Thoracic aorta (tissue), 2 donors: ENCODE measurements at regions not wholly inside any gene's neighbourhood (a gene's known extent, or its start where the extent isn't known, plus 50 kb on each side); places are given as distances from the start of the nearest gene placed in this dataset.

Experiments used
- ATAC-seq: fragments of 150-250 bp; one replicate; pipeline ENCODE4 v1.8.0; 2017; ENCODE audit warnings: low read depth; ENCODE audit not compliant: insufficient number of reproducible peaks, low FRiP score
- DNase-seq: peaks from one replicate; pipeline ENCODE4 v3.0.0-alpha.2; 2020; ENCODE audit warnings: low spot score
- H3K27ac ChIP-seq, 2 donors: fragments of 200-600 bp; sonication (generic); 1 replicate in 1 of 2; 2 replicates in 1 of 2; pipeline ENCODE4 v1.5.1; 2016; ENCODE audit warnings: mild to moderate bottlenecking in 2 of 2, moderate library complexity in 2 of 2
- H3K27me3 ChIP-seq: fragments of 200-600 bp; sonication (generic); replicated peaks from 2 replicates; pipeline ENCODE4 v1.6.0; 2016; ENCODE audit warnings: mild to moderate bottlenecking; ENCODE audit not compliant: insufficient read depth
- H3K36me3 ChIP-seq: fragments of 200-600 bp; sonication (generic); one replicate; pipeline ENCODE4 v1.5.1; 2016
- H3K4me1 ChIP-seq, 2 donors: fragments of 200-600 bp; sonication (generic); 1 replicate in 1 of 2; 2 replicates in 1 of 2; pipeline versions ENCODE4 v1.5.1 to v1.6.0; 2016; ENCODE audit warnings: low read depth in 2 of 2, mild to moderate bottlenecking in 1 of 2; ENCODE audit not compliant: control insufficient read depth in 1 of 2
- H3K4me3 ChIP-seq: fragments of 200-600 bp; sonication (generic); 2 replicates; pipeline ENCODE4 v1.5.1; 2016; ENCODE audit warnings: mild to moderate bottlenecking
- H3K9me3 ChIP-seq: fragments of 200-600 bp; sonication (generic); 2 replicates; pipeline ENCODE4 v1.5.1; 2016
- TF ChIP-seq, protein P1 (sequence below): fragments of 200-600 bp; sonication (generic); IDR thresholded peaks from one replicate; pipeline ENCODE4 v1.5.1; 2019; ENCODE audit warnings: antibody characterized with exemption

DNA sequence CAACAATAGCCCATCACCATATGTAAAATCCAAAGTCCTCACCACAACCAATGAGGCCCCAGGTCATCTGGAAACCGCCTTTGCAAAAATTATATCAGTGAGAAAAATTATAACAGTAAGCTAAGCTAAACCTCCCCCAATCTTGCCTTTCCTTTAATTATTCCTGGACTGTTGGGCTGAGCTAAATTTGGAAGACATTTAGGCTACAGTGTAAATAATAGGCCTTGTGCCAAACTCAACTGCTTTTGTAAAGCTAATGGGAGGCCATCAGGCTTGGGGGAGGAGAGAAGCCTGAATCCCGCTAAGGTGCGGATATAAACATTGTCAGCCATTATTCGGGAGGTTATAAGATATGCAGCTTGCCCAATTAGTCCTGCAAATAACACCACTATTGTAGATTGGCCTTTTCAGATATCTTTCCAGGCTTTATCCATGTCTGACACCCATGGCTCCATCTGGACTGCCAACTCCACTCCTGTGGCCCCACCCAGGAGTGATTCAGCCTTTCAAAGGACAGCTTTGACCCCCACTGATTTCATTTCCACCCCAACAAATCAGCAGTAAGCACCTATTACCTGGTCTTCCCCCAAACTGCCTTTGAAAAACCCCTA, 53.0 kb upstream of the CA12 start:
- DNase-seq (no peak), ATAC-seq (no peak)
- TF ChIP-seq, protein P1, sequence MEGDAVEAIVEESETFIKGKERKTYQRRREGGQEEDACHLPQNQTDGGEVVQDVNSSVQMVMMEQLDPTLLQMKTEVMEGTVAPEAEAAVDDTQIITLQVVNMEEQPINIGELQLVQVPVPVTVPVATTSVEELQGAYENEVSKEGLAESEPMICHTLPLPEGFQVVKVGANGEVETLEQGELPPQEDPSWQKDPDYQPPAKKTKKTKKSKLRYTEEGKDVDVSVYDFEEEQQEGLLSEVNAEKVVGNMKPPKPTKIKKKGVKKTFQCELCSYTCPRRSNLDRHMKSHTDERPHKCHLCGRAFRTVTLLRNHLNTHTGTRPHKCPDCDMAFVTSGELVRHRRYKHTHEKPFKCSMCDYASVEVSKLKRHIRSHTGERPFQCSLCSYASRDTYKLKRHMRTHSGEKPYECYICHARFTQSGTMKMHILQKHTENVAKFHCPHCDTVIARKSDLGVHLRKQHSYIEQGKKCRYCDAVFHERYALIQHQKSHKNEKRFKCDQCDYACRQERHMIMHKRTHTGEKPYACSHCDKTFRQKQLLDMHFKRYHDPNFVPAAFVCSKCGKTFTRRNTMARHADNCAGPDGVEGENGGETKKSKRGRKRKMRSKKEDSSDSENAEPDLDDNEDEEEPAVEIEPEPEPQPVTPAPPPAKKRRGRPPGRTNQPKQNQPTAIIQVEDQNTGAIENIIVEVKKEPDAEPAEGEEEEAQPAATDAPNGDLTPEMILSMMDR, result no peak
- Histone ChIP-seq H3K4me3 (no peak overlapping the region), H3K27me3 (no peaks in the 10 kb centered on the region), H3K4me1 (peaks cover 7 to 9% of the 10 kb centered on the region in 2 donors), H3K36me3 (no peaks in the 10 kb centered on the region), H3K9me3 (no peaks in the 10 kb centered on the region), H3K27ac (no peak overlapping the region)

DNA sequence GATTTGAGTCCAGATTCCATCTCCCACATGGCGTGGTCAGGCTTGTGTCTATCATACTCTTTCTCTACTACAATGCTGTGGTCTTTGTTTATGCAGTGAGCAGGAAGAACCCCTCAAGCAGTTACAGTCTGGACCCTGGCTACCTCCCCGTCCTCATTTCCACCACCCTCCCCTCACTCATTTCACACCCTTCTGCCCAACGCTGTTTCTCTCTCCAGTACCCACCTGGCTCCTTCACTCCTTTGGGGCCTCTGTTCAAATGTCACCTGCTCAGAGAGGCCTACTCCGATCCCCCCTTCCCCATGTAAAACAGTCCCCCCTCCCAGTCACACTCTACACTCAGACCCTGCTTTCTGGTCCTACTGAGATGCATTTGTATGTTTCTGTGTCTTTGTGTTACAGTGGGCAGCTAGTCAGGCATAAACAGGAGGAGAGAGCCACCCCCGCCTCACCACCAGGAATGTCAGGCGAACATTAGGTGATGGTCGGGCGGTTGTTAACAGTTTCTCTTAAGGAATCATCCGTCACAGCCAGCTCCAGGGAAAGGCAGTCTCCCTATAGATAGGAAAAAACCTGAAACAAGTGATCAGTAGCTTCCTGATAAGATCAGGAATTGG, 53.7 kb upstream of the CA12 start:
- no peaks in the 10 kb centered on the region for H3K27me3 ChIP-seq
- H3K36me3 ChIP-seq, result no peaks in the 10 kb centered on the region
- no peak overlapping the region for H3K4me3 ChIP-seq
- H3K27ac ChIP-seq, result no peak overlapping the region
- no peaks in the 10 kb centered on the region for H3K9me3 ChIP-seq
- TF ChIP-seq, protein P1, result no peak
- no peak for ATAC-seq
- no peak for DNase-seq
- H3K4me1 ChIP-seq, result peaks cover 7 to 9% of the 10 kb centered on the region in 2 donors

DNA sequence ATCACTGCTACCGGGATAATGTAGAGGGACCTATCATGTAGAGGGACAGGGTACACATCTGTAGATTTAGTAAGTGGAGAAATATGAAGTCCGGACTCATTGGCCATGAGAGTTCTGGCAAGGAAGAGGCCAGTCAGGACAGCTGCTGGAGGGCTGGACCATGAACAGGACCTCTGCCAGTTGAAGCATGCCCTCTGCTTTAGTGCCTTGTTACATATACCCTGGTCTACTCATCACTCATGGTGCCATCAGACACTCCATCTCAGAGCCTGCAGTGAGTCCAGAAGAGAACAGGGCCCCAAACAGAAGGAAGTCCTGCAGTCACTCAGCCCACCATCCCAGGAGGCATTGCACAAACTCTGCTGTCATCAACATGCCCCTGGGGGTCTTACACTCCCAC, 54.7 kb upstream of the CA12 start:
- TF ChIP-seq, protein P1, result no peak
- Histone ChIP-seq H3K27me3 (no peaks in the 10 kb centered on the region), H3K4me1 (peaks cover 7 to 9% of the 10 kb centered on the region in 2 donors), H3K36me3 (no peaks in the 10 kb centered on the region), H3K9me3 (no peaks in the 10 kb centered on the region), H3K27ac (no peak overlapping the region), H3K4me3 (no peak overlapping the region)
- ATAC-seq (no peak), DNase-seq (no peak)

DNA sequence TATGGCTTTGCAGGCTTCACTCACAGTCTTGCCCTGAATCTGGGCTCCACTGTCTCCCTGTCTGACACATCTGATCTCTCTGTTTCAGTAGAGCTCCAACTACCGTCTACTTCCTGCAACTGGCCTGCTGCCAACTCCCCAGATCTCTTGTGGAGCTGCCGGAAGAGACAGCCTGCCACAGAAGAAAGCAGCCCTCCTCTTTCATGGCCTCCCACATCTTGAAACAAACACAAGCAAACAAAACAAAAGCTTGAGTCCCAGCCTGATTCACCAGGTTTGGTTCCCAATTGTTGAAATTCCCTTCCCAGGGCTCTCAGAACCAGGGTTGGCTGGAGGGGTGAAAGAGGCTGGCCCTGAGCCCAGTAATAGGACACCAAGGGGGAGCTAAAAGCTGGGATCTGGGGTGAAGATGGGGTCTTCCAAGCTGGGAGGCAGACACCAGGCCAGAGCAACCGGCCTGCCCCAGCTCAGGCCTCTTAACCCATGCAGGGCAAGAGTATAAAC, 55.3 kb upstream of the CA12 start:
- no peak for ATAC-seq
- TF ChIP-seq, protein P1, result no peak
- DNase-seq, result peak; percentile 17
- no peaks in the 10 kb centered on the region for H3K27me3 ChIP-seq
- no peaks in the 10 kb centered on the region for H3K9me3 ChIP-seq
- H3K4me3 ChIP-seq, result no peak overlapping the region
- no peaks in the 10 kb centered on the region for H3K36me3 ChIP-seq
- H3K4me1 ChIP-seq, result peaks cover 7 to 9% of the 10 kb centered on the region in 2 donors
- no peak overlapping the region for H3K27ac ChIP-seq

DNA sequence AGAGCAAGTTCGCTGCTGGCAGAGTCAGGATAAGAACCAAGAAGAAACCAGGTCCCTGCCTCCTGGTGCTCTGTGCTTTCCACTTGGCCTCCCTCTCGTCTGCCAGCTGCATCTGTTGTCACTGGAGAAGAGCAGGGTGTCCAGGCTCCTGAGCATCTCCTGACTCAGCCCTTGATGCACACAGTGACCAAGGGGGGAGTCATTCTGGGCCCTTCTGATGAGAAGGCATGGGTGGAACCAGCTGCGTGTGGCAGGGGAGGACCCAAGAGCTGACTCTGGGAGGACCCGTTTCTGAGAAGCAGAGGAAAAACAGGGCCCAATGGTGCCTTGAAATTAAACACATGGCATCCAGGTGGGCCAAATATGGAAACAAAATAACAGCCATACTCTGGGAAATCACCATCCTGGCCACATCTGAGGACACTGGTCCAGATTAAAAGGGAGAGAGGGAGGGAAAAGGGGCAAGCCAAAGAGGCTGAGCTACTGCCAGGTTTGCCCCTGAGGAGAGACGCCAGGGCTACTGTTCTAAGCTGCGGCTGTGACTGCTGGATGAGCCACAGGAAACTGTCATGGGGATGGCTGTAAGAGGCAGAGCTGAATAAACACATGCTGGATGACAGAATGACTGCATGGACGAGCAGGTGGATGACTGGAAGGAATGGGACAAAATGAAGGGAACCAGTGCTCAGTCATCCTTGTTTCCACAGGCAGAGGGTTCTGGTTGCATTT, 58.1 kb upstream of the CA12 start:
- H3K36me3 ChIP-seq, result no peaks in the 10 kb centered on the region
- no peak overlapping the region for H3K27ac ChIP-seq
- H3K27me3 ChIP-seq, result no peaks in the 10 kb centered on the region
- no peaks in the 10 kb centered on the region for H3K9me3 ChIP-seq
- TF ChIP-seq, protein P1, result no peak
- DNase-seq, result no peak
- H3K4me1 ChIP-seq, result peaks cover 7 to 9% of the 10 kb centered on the region in 2 donors
- no peak for ATAC-seq
- H3K4me3 ChIP-seq, result no peak overlapping the region
